HCT116 (cell line): ENCODE measurements at regions not wholly inside any gene's neighbourhood (a gene's known extent, or its start where the extent isn't known, plus 50 kb on each side); places are given as distances from the start of the nearest gene placed in this dataset.

ENCODE experiments used
- ATAC-seq: fragments of 200-7000 bp; cut with Tn5 transposase; 2 replicates; pipeline ENCODE4 v1.9.1; 2020; ENCODE audit warnings: mild to moderate bottlenecking, moderate library complexity
- BruUV-seq: library from RNA; stranded (reverse); fragments of 400-500 nt; replicated peaks from 2 replicates; lab custom pipeline; 2021; lab: Mats Ljungman, UMichigan
- CTCF ChIA-PET: fragments of 300-600 bp; sonication (Branson Sonifier 250); formaldehyde crosslinking; loops from one replicate; lab custom pipeline; 2021; ENCODE audit warnings: antibody characterized with exemption; lab: Charles Lee
- POLR2A ChIA-PET: fragments of 300-600, 350-600 bp; sonication (Branson Sonifier 250); formaldehyde crosslinking; loops from one replicate; lab custom pipeline; 2021; ENCODE audit warnings: antibody characterized with exemption; lab: Charles Lee
- RAD21 ChIA-PET, 2 experiments: fragments of 300-600 bp; sonication (Branson Sonifier 250); formaldehyde crosslinking; loops; one replicate each; lab custom pipeline; 2023; ENCODE audit warnings: low total read pairs in 2 of 2; ENCODE audit not compliant: uncharacterized antibody in 2 of 2, unreplicated experiment in 2 of 2, low non-redundant PET in 1 of 2; lab: Charles Lee
- DNase-seq: peaks from one replicate; pipeline ENCODE4 v3.0.0-alpha.2; 2010; ENCODE audit warnings: low read depth, low spot score
- H2AFZ ChIP-seq: fragments of 200-600 bp; shearing (Covaris generic), sonication (generic); 2 replicates; pipeline ENCODE4 v1.6.1; 2017; ENCODE audit warnings: low read depth, mixed run types, mixed read lengths, antibody characterized with exemption, low read length; ENCODE audit not compliant: poor library complexity, severe bottlenecking
- H3K27ac ChIP-seq: 2 replicates; pipeline ENCODE4 v1.5.1; 2012; ENCODE audit warnings: low read depth, low read length
- H3K27me3 ChIP-seq: fragments of 200-600 bp; sonication (generic); 2 replicates; pipeline ENCODE4 v1.6.1; 2016; ENCODE audit warnings: mixed run types, low read length, mixed read lengths; ENCODE audit not compliant: insufficient read depth
- H3K36me3 ChIP-seq, 2 experiments: fragments of 200-500 bp in 1 of 2; fragments of 200-600 bp in 1 of 2; sonication (Bioruptor generic) in 1 of 2; sonication (generic) in 1 of 2; 2 replicates each; pipeline versions ENCODE4 v1.5.1 to v1.6.1; 2014 to 2016; ENCODE audit warnings: low read length in 2 of 2, inconsistent platforms in 1 of 2, mixed read lengths in 1 of 2, mixed run types in 1 of 2; ENCODE audit not compliant: insufficient read depth in 2 of 2, control insufficient read depth in 1 of 2
- H3K4me1 ChIP-seq, 2 experiments: fragments of 200-600 bp in 1 of 2; sonication (generic) in 1 of 2; 2 replicates each; pipeline versions ENCODE4 v1.5.1 to v1.6.1; 2012 to 2017; ENCODE audit warnings: low read length in 2 of 2, inconsistent platforms in 1 of 2, mild to moderate bottlenecking in 1 of 2, mixed read lengths in 1 of 2, mixed run types in 1 of 2, moderate library complexity in 1 of 2; ENCODE audit not compliant: insufficient read depth in 2 of 2, control insufficient read depth in 1 of 2
- H3K4me2 ChIP-seq: fragments of 200-600 bp; sonication (generic); 2 replicates; pipeline ENCODE4 v1.6.1; 2017; ENCODE audit warnings: mixed run types, low read length, mixed read lengths
- H3K4me3 ChIP-seq, 2 experiments: fragments of 200-600 bp in 1 of 2; sonication (generic) in 1 of 2; replicated peaks in 1 of 2; 2 replicates each; pipeline ENCODE4 v1.5.1; 2011 to 2016; ENCODE audit warnings: low read length in 2 of 2, control low read depth in 1 of 2, low read depth in 1 of 2, mild to moderate bottlenecking in 1 of 2, mixed read lengths in 1 of 2, mixed run types in 1 of 2
- H3K79me2 ChIP-seq: fragments of 200-600 bp; sonication (generic); 2 replicates; pipeline ENCODE4 v1.6.1; 2017; ENCODE audit warnings: mild to moderate bottlenecking, mixed run types, low read length, moderate library complexity, mixed read lengths; ENCODE audit not compliant: insufficient read depth
- H3K9ac ChIP-seq: fragments of 200-600 bp; sonication (generic); 2 replicates; pipeline ENCODE4 v1.6.1; 2016; ENCODE audit warnings: low read length, mixed read lengths
- H3K9me2 ChIP-seq: fragments of 200-600 bp; sonication (generic), shearing (Covaris generic); 2 replicates; pipeline ENCODE4 v1.6.1; 2017; ENCODE audit warnings: mixed run types, mild to moderate bottlenecking, moderate library complexity; ENCODE audit not compliant: insufficient read depth
- H3K9me3 ChIP-seq, 2 experiments: fragments of 200-500 bp in 1 of 2; fragments of 200-600 bp in 1 of 2; sonication (Bioruptor generic) in 1 of 2; sonication (generic) in 1 of 2; 2 replicates each; pipeline ENCODE4 v1.6.1; 2014 to 2017; ENCODE audit warnings: low read length in 2 of 2, mixed read lengths in 2 of 2, inconsistent platforms in 1 of 2, low read depth in 1 of 2, mild to moderate bottlenecking in 1 of 2, mixed run types in 1 of 2, moderate library complexity in 1 of 2; ENCODE audit not compliant: control insufficient read depth in 1 of 2, insufficient read depth in 1 of 2
- H4K20me1 ChIP-seq: fragments of 200-600 bp; sonication (generic), shearing (Covaris generic); 2 replicates; pipeline ENCODE4 v1.6.1; 2017; ENCODE audit warnings: mixed run types, mild to moderate bottlenecking, moderate library complexity; ENCODE audit not compliant: insufficient read depth
- ATF3 ChIP-seq: IDR thresholded peaks from 2 replicates; pipeline ENCODE4 v1.6.1; 2012
- CEBPB ChIP-seq: IDR thresholded peaks from 2 replicates; pipeline ENCODE4 v1.6.1; 2012; ENCODE audit warnings: low read depth
- CTCF ChIP-seq, 3 experiments: fragments of 200-600 bp in 1 of 3; sonication (generic) in 1 of 3; IDR thresholded peaks in 2 of 3; conservative IDR thresholded peaks in 1 of 3; 2 replicates each; pipeline ENCODE4 v1.5.1; 2012 to 2017; ENCODE audit warnings: low read depth in 2 of 3, low read length in 2 of 3, antibody characterized with exemption in 1 of 3, borderline replicate concordance in 1 of 3, control low read depth in 1 of 3, mild to moderate bottlenecking in 1 of 3, mixed read lengths in 1 of 3, mixed run types in 1 of 3, moderate library complexity in 1 of 3; ENCODE audit not compliant: insufficient read depth in 1 of 3
- ELF1 ChIP-seq: IDR thresholded peaks from 2 replicates; pipeline ENCODE4 v1.6.1; 2012; ENCODE audit warnings: low read depth, borderline replicate concordance
- FOSL1 ChIP-seq: IDR thresholded peaks from 2 replicates; pipeline ENCODE4 v1.6.1; 2012; ENCODE audit warnings: low read depth
- JUND ChIP-seq: IDR thresholded peaks from 2 replicates; pipeline ENCODE4 v1.6.1; 2012
- POLR2A ChIP-seq: IDR thresholded peaks from 2 replicates; pipeline ENCODE4 v1.7.0; 2011; ENCODE audit warnings: borderline replicate concordance; ENCODE audit not compliant: insufficient read depth, insufficient read length; ENCODE audit errors: extremely low read depth
- POLR2AphosphoS5 ChIP-seq: IDR thresholded peaks from 2 replicates; pipeline ENCODE4 v1.6.1; 2011; ENCODE audit warnings: mild to moderate bottlenecking, low read depth, low read length, moderate library complexity
- RAD21 ChIP-seq: IDR thresholded peaks from 2 replicates; pipeline ENCODE4 v1.6.1; 2012; ENCODE audit warnings: low read depth, mild to moderate bottlenecking
- REST ChIP-seq: IDR thresholded peaks from 2 replicates; pipeline ENCODE4 v1.6.1; 2012; ENCODE audit warnings: low read depth
- SIN3A ChIP-seq: IDR thresholded peaks from 2 replicates; pipeline ENCODE4 v1.6.1; 2012; ENCODE audit warnings: low read depth
- SP1 ChIP-seq: IDR thresholded peaks from 2 replicates; pipeline ENCODE4 v1.6.1; 2012; ENCODE audit warnings: low read depth
- TCF7L2 ChIP-seq: IDR thresholded peaks from 2 replicates; pipeline ENCODE4 v1.7.0; 2011; ENCODE audit warnings: borderline replicate concordance, inconsistent platforms; ENCODE audit not compliant: insufficient read depth, insufficient read length; ENCODE audit errors: extremely low read depth
- ZBTB33 ChIP-seq: IDR thresholded peaks from 2 replicates; pipeline ENCODE4 v1.6.1; 2011; ENCODE audit warnings: mild to moderate bottlenecking, low read length, moderate library complexity; ENCODE audit not compliant: insufficient replicate concordance; ENCODE audit errors: extremely low read depth
- ZFX ChIP-seq: fragments of 450-650 bp; IDR thresholded peaks from 2 replicates; pipeline ENCODE4 v1.6.1; 2017
- ZNF274 ChIP-seq: fragments of 200-500 bp; sonication (Bioruptor generic); IDR thresholded peaks from 2 replicates; pipeline ENCODE4 v1.6.1; 2014; ENCODE audit warnings: mild to moderate bottlenecking, low read depth, low read length, inconsistent platforms
- intact Hi-C: fragments of 100-400 bp; cut with micrococcal nuclease; formaldehyde crosslinking; loops from 2 replicates; pipeline ENCODE4 v1.10.0; 2022

- Histone ChIP-seq H4K20me1 (no peaks in the 10 kb centered on the region), H3K36me3 (no peaks in the 10 kb centered on the region), H3K4me3 (no peak overlapping the region), H3K27me3 (no peaks in the 10 kb centered on the region), H3K27ac (no peak overlapping the region), H2AFZ (no peak overlapping the region), H3K9me2 (no peaks in the 10 kb centered on the region), H3K4me1 (peaks cover 2 to 8% of the 10 kb centered on the region in 2 experiments; a peak in 3 of 4 replicates), H3K9ac (no peak overlapping the region), H3K9me3 (no peaks in the 10 kb centered on the region), H3K79me2 (no peaks in the 10 kb centered on the region), H3K4me2 (no peak overlapping the region)
- ATAC-seq (no peak), DNase-seq (no peak)
- BruUV-seq = no TSS peak
- RAD21 ChIA-PET = no interaction called here
- intact Hi-C loops = no loop called here
- TF ChIP-seq TCF7L2 (no peak), POLR2AphosphoS5 (no peak), REST (no peak), CEBPB (no peak), ZNF274 (no peak), RAD21 (no peak), CTCF (IDR thresholded peaks at IDR 0.05 in 2 of 3, conservative IDR thresholded peaks at IDR 0.05 in 1 of 3; ENCODE audit: borderline replicate concordance in 1 of 3, insufficient read depth in 1 of 3, low read depth in 2 of 3, low read length in 2 of 3) (no peak), SP1 (no peak), SIN3A (no peak), ZBTB33 (no peak), POLR2A (no peak), ATF3 (no peak), ELF1 (no peak), JUND (no peak), ZFX (no peak), FOSL1 (no peak)
- CTCF ChIA-PET = no interaction called here
- POLR2A ChIA-PET = no interaction called here
These were observed 523.1 kb upstream of the TGFBR2 start for GRCh38 chr3:30083315-30083714.
